Large intestine (tissue), 3 donors: ENCODE measurements at regions not wholly inside any gene's neighbourhood (a gene's known extent, or its start where the extent isn't known, plus 50 kb on each side); places are given as distances from the start of the nearest gene placed in this dataset.

Experiments used
- DNase-seq, 2 donors: peaks; one replicate each; pipeline versions ENCODE4 v3.0.0 to v3.0.0-alpha.2; 2013
- H3K27ac ChIP-seq: one replicate; pipeline ENCODE4 v1.5.1; 2013; ENCODE audit warnings: low read length
- H3K27me3 ChIP-seq: 2 replicates; pipeline ENCODE4 v1.6.1; 2013; ENCODE audit warnings: low read length; ENCODE audit not compliant: control insufficient read depth, insufficient read depth
- H3K36me3 ChIP-seq: 2 replicates; pipeline ENCODE4 v1.6.1; 2013; ENCODE audit warnings: low read length; ENCODE audit not compliant: control insufficient read depth, insufficient read depth
- H3K4me1 ChIP-seq: one replicate; pipeline ENCODE4 v1.6.1; 2013; ENCODE audit warnings: low read length; ENCODE audit not compliant: control insufficient read depth, insufficient read depth
- H3K4me3 ChIP-seq: one replicate; pipeline ENCODE4 v1.5.1; 2013; ENCODE audit warnings: low read length
- H3K9me3 ChIP-seq: one replicate; pipeline ENCODE4 v1.6.1; 2013; ENCODE audit warnings: mild to moderate bottlenecking, low read depth, low read length, moderate library complexity; ENCODE audit not compliant: control insufficient read depth
- WGBS: methylation state at CpG from one replicate; pipeline ENCODE4 v1.1.5; 2013; ENCODE audit warnings: low lambda C conversion rate; ENCODE audit not compliant: insufficient coverage; 5-methylcytosine and 5-hydroxymethylcytosine counted together

DNA sequence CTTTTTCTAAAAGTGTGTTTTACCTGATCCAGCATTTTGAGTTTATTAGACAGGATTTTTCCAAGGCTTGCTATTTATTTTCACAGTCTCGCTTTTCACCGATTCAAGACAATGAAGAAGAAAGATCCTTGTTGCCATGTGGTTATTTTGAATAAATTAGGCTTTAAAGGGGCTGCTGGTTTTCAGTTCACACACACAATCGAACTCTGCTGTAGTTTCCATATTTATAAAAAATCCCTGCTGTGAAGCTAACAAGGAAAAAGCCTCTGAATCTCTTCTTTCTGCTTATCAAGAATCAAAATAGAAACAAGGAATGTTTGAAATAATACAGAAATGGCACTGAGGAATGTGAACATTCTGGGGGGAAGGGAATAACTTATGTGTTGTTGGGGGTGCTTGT, 102.5 kb upstream of the KAZN start:
- Histone ChIP-seq H3K4me3 (no peak overlapping the region), H3K4me1 (no peaks in the 10 kb centered on the region), H3K27me3 (no peaks in the 10 kb centered on the region), H3K9me3 (no peaks in the 10 kb centered on the region), H3K36me3 (no peaks in the 10 kb centered on the region), H3K27ac (no peak overlapping the region)
- WGBS, result 86% methylated on average over 1 of the region's 3 CpGs
- DNase-seq, result no peak

DNA sequence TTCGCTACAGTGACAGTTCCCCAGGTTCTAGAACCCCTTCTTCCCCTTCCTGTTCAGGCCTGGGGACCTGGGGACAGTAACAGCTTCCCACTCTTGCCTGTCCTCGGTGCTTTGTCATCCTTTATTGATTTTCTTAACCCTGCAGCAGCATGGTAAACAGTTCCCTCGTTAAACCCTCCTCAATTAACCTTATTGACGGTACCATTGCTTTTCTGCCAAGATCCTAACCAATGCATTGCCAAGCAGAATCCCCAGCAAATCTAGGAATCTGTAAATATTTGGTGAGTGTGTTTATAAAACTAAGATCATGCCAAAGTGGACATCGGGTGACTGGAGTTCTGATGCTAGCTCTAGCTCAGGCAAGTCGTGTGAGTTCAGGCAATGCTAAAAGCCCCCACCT, 99.6 kb upstream of the KAZN start:
- Histone ChIP-seq H3K9me3 (no peaks in the 10 kb centered on the region), H3K27me3 (no peaks in the 10 kb centered on the region), H3K4me1 (no peaks in the 10 kb centered on the region), H3K4me3 (no peak overlapping the region), H3K36me3 (no peaks in the 10 kb centered on the region), H3K27ac (no peak overlapping the region)
- no CpG with 5 or more reads among the region's 6 CpGs for WGBS
- peak in 1 of 2 donors; percentile 38 for DNase-seq

DNA sequence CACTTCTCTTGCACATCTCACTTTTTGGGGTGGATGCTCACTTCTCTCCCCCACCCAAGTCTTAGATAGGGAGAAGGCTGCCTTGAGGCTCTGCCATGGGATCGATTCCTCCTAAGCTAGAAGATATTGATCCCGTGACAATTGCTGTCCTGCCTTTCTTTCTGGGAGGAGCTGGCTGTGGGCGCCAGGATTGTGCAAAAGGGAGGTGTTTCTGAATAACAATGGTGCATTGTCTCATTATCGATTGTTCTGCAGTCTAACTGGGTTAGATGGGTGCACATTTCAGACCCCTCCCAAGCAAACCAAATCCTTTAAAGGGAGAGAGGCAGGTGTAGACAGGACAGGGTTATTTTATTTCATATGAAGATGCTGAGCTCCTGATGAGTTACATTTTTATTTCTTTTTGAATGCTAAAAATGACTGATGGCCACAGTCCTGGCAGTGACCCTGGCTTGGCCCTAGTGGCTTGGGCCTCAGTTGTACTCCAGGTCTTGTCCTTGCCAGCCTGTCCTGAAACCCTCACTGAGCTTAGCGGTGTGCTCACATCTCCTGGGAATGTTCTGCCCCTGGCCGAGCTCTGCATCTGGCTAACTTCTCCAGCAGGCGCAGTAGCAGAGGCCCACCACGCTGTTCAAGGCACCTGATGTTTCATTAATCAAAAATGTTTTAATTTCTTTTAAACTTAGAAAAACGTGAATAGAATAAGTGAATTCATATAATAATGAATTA, 99.0 kb upstream of the KAZN start:
- DNase-seq, result no peak
- no peaks in the 10 kb centered on the region for H3K9me3 ChIP-seq
- no peak overlapping the region for H3K4me3 ChIP-seq
- H3K27ac ChIP-seq, result no peak overlapping the region
- no peaks in the 10 kb centered on the region for H3K4me1 ChIP-seq
- H3K36me3 ChIP-seq, result no peaks in the 10 kb centered on the region
- no peaks in the 10 kb centered on the region for H3K27me3 ChIP-seq
- WGBS, result no CpG with 5 or more reads among the region's 9 CpGs

DNA sequence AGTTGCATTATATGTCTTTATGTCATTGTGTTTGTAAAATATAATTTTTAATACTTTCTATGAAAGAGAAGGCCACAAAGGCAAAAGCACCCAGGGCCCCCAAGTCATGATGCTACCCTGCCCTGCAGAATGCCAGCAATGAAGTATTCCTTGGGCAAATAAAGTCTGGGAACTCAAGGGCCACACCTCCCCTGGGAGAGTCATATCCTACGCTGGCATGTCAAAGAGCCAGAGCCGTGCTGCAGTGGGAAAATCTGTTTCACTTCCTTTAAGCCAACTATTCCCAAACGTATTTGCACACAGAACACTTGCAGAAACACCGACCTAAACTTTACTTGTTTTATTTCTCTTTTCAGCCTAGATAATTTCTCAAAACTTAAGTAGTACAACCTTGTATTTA, 98.4 kb upstream of the KAZN start:
- Histone ChIP-seq H3K27ac (no peak overlapping the region), H3K27me3 (no peaks in the 10 kb centered on the region), H3K4me1 (no peaks in the 10 kb centered on the region), H3K4me3 (no peak overlapping the region), H3K9me3 (no peaks in the 10 kb centered on the region), H3K36me3 (no peaks in the 10 kb centered on the region)
- 50% methylated on average over 2 of the region's 4 CpGs for WGBS
- no peak for DNase-seq

DNA sequence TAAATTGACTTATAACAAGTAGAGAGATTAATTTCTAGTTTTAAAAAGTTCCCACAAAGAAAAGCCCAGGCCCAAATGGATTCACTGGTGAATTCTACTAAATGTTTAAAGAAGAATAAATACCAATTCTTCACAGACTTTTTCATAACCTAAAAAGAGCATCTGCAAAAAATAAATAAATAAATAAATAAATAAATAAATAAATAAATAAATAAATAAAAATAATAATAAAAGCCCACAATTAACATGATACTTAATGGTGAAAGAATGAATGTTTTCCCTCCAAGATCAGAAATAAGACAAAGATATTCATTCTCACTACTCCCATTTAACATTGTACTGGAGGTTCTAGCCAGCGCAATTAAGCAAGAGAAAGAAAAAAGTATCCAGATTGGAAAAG, 97.6 kb upstream of the KAZN start:
- Histone ChIP-seq H3K4me3 (no peak overlapping the region), H3K27ac (no peak overlapping the region), H3K4me1 (no peaks in the 10 kb centered on the region), H3K9me3 (no peaks in the 10 kb centered on the region), H3K27me3 (no peaks in the 10 kb centered on the region), H3K36me3 (no peaks in the 10 kb centered on the region)
- no CpG with 5 or more reads among the region's 1 CpG for WGBS
- DNase-seq, result no peak

DNA sequence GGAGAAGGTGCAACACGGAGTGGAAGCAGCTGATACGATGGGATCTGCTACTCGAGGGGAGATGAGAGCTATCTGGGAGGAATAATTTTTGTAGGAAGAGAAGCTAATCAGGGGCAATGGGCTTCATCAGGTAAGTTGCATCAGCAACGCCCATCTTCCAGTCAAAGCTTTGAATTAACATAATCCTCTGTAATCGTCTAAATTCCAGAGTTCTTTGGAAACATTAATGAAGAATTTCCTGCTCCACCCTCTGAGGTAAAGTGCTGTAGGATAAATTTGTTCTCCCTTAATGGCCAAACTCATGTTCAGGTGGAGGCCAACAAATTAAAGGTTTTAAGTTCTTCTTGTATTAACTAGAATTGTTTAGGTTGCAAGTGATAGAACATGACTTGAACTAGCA, 94.0 kb upstream of the KAZN start:
- Histone ChIP-seq H3K4me1 (no peaks in the 10 kb centered on the region), H3K4me3 (no peak overlapping the region), H3K27ac (no peak overlapping the region), H3K9me3 (no peaks in the 10 kb centered on the region), H3K27me3 (no peaks in the 10 kb centered on the region), H3K36me3 (no peaks in the 10 kb centered on the region)
- WGBS, result no CpG with 5 or more reads among the region's 5 CpGs
- DNase-seq, result no peak

DNA sequence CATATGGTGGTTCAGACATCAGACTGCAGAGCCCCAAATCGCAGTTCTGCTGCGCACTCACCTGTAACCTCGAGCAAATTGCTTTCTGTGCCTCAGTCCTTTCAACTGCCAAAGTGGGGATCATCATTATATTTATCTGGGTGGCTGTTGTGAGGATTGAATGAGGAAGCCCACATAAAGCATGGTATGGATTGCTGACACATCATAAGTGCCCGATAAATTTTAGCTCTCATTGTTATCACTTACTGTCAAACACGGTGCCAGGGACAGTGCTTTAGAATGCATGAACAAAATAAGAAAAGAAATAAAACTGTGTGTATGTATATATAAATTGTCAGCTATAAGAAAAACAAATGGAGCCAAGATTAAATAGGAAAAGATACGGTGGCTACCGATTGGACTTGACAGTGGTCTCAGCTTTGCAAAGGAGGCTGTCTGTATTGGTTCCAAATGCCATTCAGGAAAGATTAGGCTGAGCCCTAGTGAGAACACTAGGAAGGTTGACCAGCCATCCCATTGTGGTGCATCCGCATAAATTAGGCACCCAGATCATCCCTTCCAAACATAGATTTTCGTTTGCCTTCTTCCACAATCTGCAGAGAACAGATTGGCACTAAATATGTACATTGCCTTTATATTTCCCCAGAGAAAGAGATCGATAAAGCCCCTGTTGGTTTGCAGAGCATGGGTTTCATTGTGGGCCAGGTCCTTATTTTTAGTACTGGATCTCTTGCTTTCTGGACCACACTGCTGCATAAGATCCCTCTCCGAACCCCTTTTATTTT, 91.8 kb upstream of the KAZN start:
- H3K27me3 ChIP-seq, result no peaks in the 10 kb centered on the region
- 74% methylated on average over 3 of the region's 11 CpGs for WGBS

DNA sequence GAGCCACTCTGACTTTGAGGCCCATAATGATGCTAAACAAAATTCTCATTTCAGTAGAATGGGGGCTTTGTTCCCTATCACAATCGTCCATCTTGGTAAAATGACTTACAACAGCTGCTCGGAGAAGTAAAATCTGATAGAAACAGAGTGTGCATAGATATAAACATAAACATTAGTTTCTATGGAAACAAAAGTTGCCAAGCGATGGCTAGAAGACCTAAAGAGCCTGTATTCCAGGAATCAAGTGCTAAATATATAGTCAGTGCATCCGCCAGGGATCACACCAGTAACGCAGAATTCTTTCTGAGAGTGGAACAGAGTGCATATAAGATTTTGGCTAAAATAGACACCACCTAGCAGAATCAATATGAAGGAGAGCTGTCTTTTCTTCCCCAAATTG, 91.2 kb upstream of the KAZN start:
- H3K36me3 ChIP-seq, result no peaks in the 10 kb centered on the region
- no peaks in the 10 kb centered on the region for H3K4me1 ChIP-seq
- 35% methylated on average over 3 of the region's 5 CpGs for WGBS
- peak; percentile 31 to 57 for DNase-seq
- H3K27ac ChIP-seq, result no peak overlapping the region
- no peaks in the 10 kb centered on the region for H3K9me3 ChIP-seq
- no peaks in the 10 kb centered on the region for H3K27me3 ChIP-seq
- no peak overlapping the region for H3K4me3 ChIP-seq

More for the DNA sequence above, 91.8 kb upstream of the KAZN start:
- no peaks in the 10 kb centered on the region for H3K9me3 ChIP-seq
- no peak for DNase-seq
- H3K36me3 ChIP-seq, result no peaks in the 10 kb centered on the region
- H3K4me1 ChIP-seq, result no peaks in the 10 kb centered on the region
- no peak overlapping the region for H3K27ac ChIP-seq
- no peak overlapping the region for H3K4me3 ChIP-seq

DNA sequence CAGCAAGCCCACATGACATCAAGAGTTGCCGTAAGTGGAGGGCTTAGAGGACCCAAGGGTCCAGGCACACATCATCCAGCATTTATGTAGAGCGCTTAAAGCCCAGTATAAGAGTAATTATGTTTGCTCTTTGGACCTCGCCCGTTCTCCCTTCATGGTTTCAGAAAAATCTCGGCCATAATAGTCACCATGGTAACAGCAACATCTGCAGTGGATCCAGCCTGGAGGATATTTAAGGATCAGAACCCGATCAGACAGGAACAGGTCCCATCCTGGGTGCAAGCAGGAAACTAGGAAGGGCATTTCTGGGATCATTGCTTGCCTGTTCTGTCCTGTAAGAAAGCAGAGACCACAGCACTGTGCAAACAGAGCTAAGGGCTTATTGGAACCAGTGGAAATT, 89.9 kb upstream of the KAZN start:
- H3K27ac ChIP-seq, result no peak overlapping the region
- H3K4me3 ChIP-seq, result no peak overlapping the region
- no peaks in the 10 kb centered on the region for H3K27me3 ChIP-seq
- DNase-seq, result no peak
- H3K36me3 ChIP-seq, result no peaks in the 10 kb centered on the region
- no peaks in the 10 kb centered on the region for H3K4me1 ChIP-seq
- no peaks in the 10 kb centered on the region for H3K9me3 ChIP-seq
- no CpG with 5 or more reads among the region's 6 CpGs for WGBS

DNA sequence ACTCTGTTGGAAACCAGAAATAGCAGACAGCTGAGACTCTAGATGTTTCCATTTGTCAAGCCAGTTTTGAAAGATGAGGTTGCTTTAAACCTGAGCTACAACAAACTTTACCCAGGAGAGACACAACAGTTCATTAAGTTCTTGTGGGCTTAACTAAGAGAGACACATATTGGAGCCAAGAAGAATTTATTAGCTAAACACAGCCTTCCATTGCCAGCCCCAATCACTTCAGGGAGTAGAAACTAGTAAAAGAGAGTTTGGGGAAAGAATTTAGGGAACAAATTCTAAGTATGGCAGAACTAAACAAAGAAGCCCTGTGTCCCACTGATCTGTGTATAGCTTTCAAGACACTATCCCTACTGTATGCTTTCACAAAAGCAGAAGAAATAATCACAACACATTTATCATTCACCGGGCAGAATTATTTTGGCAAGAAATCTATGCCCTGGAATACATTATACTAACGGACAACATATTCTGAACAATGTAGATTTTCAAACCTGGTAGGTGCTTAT, 87.3 kb upstream of the KAZN start:
- H3K27ac ChIP-seq, result no peak overlapping the region
- WGBS, result no CpG with 5 or more reads among the region's 2 CpGs
- H3K36me3 ChIP-seq, result no peaks in the 10 kb centered on the region
- no peak for DNase-seq
- no peaks in the 10 kb centered on the region for H3K9me3 ChIP-seq
- no peak overlapping the region for H3K4me3 ChIP-seq
- H3K27me3 ChIP-seq, result no peaks in the 10 kb centered on the region
- H3K4me1 ChIP-seq, result no peaks in the 10 kb centered on the region
